Mucosa of rectum (tissue), 2 donors: ENCODE measurements at regions not wholly inside any gene's neighbourhood (a gene's known extent, or its start where the extent isn't known, plus 50 kb on each side); places are given as distances from the start of the nearest gene placed in this dataset.

ENCODE experiments used
- H3K27ac ChIP-seq, 2 donors: one replicate each; pipeline ENCODE4 v1.7.0; 2013; ENCODE audit warnings: inconsistent platforms in 2 of 2, low read depth in 2 of 2, low read length in 2 of 2
- H3K27me3 ChIP-seq, 2 donors: one replicate each; pipeline ENCODE4 v1.7.0; 2013; ENCODE audit warnings: low read length in 2 of 2; ENCODE audit not compliant: control insufficient read depth in 2 of 2, insufficient read depth in 2 of 2
- H3K36me3 ChIP-seq, 2 donors: one replicate each; pipeline ENCODE4 v1.7.0; 2013; ENCODE audit warnings: low read length in 2 of 2; ENCODE audit not compliant: control insufficient read depth in 2 of 2, insufficient read depth in 2 of 2
- H3K4me1 ChIP-seq, 2 donors: one replicate each; pipeline ENCODE4 v1.7.0; 2013; ENCODE audit warnings: low read length in 2 of 2, mild to moderate bottlenecking in 1 of 2; ENCODE audit not compliant: control insufficient read depth in 2 of 2, insufficient read depth in 2 of 2
- H3K4me3 ChIP-seq, 2 donors: one replicate each; pipeline ENCODE4 v1.7.0; 2013; ENCODE audit warnings: low read length in 2 of 2
- H3K9ac ChIP-seq, 2 donors: one replicate each; pipeline ENCODE4 v1.7.0; 2013; ENCODE audit warnings: low read length in 2 of 2, low read depth in 1 of 2, mild to moderate bottlenecking in 1 of 2
- H3K9me3 ChIP-seq, 2 donors: one replicate each; pipeline ENCODE4 v1.7.0; 2013; ENCODE audit warnings: low read length in 2 of 2; ENCODE audit not compliant: control insufficient read depth in 2 of 2
- donor health status: healthy.
- donor health status: Normal muscosa, but diverticular disease.

GRCh38 chr5:89950234-89950633 lies 459.3 kb downstream of the CETN3 start:
- Histone ChIP-seq H3K4me1 (no peaks in the 10 kb centered on the region), H3K9me3 (no peaks in the 10 kb centered on the region)

GRCh38 chr5:89948977-89949376 lies 460.6 kb downstream of the CETN3 start:
- no peak overlapping the region for H3K9ac ChIP-seq
- no peaks in the 10 kb centered on the region for H3K9me3 ChIP-seq
- no peak overlapping the region for H3K27ac ChIP-seq
- H3K27me3 ChIP-seq = no peaks in the 10 kb centered on the region
- H3K4me3 ChIP-seq = no peak overlapping the region
- H3K4me1 ChIP-seq = no peaks in the 10 kb centered on the region
- no peaks in the 10 kb centered on the region for H3K36me3 ChIP-seq

More at GRCh38 chr5:89950234-89950633, 459.3 kb downstream of the CETN3 start:
- Histone ChIP-seq H3K36me3 (no peaks in the 10 kb centered on the region), H3K9ac (no peak overlapping the region), H3K27ac (no peak overlapping the region), H3K27me3 (no peaks in the 10 kb centered on the region), H3K4me3 (no peak overlapping the region)

DNA sequence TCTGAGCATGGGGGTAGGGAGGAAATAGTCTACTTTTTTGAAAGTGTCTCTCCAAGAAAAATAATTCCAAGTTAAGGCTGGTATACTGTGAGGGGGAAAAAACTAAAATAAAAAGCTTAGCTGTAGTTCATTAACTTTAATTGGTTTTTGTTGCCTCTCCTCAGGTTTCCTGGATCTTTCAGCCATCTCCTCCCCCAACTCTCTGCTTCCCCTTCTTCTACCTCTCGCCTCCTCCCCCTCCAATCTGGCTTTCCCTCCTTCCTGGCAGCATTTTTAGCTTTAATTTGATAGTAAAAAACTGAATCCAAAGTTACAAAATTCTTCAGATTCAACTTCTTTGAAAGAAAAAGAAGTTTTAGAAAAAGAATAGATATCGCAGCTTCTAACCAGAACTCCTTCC lies 462.6 kb downstream of the CETN3 start:
- Histone ChIP-seq H3K9ac (no peak overlapping the region), H3K27me3 (no peaks in the 10 kb centered on the region), H3K27ac (no peak overlapping the region), H3K36me3 (no peaks in the 10 kb centered on the region), H3K4me1 (no peaks in the 10 kb centered on the region), H3K4me3 (no peak overlapping the region), H3K9me3 (no peaks in the 10 kb centered on the region)

- no peak overlapping the region for H3K27ac ChIP-seq
- H3K4me1 ChIP-seq = no peaks in the 10 kb centered on the region
Observed at GRCh38 chr5:89946508-89946907, 463.0 kb downstream of the CETN3 start.

GRCh38 chr5:89942171-89942570 lies 467.4 kb downstream of the CETN3 start:
- Histone ChIP-seq H3K9ac (no peak overlapping the region), H3K27ac (no peak overlapping the region), H3K9me3 (no peaks in the 10 kb centered on the region), H3K4me3 (no peak overlapping the region), H3K27me3 (no peaks in the 10 kb centered on the region), H3K4me1 (no peaks in the 10 kb centered on the region), H3K36me3 (no peaks in the 10 kb centered on the region)

More at GRCh38 chr5:89946508-89946907, 463.0 kb downstream of the CETN3 start:
- no peak overlapping the region for H3K9ac ChIP-seq
- no peak overlapping the region for H3K4me3 ChIP-seq
- no peaks in the 10 kb centered on the region for H3K27me3 ChIP-seq
- no peaks in the 10 kb centered on the region for H3K9me3 ChIP-seq
- no peaks in the 10 kb centered on the region for H3K36me3 ChIP-seq

- H3K9me3 ChIP-seq = no peaks in the 10 kb centered on the region
- no peak overlapping the region for H3K4me3 ChIP-seq
- H3K4me1 ChIP-seq = no peaks in the 10 kb centered on the region
- H3K27ac ChIP-seq = no peak overlapping the region
- H3K36me3 ChIP-seq = no peaks in the 10 kb centered on the region
- no peaks in the 10 kb centered on the region for H3K27me3 ChIP-seq
- H3K9ac ChIP-seq = no peak overlapping the region
Observed at GRCh38 chr5:89936576-89936975, 473.0 kb downstream of the CETN3 start.

DNA sequence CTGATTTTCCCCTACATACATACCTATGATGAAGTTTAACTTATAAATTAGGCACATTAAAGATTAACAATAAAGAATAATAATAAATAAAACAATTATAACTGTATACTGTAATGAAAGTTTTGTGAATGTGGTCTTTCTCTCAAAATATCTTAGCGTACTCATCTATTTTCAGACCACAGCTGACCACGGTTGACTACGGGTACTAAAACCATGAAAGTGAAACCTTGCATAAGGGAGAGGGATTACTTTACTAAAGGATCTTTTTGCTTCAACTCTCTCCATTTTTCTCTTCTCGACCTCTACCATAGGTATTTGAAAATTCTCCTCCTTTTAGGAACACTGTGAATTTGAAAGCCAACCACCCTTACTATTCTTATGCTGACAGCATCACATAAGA lies 475.5 kb downstream of the CETN3 start:
- Histone ChIP-seq H3K27ac (no peak overlapping the region), H3K4me1 (no peaks in the 10 kb centered on the region), H3K4me3 (no peak overlapping the region)

DNA sequence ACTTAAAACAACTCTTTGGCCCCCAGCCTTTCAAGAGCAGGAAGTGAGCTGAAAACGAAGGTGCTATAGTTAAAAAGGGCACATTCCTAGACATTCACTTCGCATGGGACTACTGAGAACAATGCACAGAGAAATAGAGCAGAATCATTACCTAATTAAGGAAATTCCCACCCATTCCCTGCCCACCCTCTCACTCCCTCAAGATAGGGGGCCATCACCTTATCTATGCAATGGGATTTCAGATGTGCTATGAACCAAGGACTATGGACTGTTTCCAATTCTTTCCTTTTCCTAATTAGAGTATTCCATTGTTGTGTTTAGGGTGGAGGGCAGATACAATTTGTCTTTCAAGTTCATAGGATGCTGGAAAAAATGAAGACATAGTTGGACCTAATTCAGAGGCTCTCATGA lies 476.8 kb downstream of the CETN3 start:
- no peaks in the 10 kb centered on the region for H3K36me3 ChIP-seq
- H3K9ac ChIP-seq = no peak overlapping the region
- H3K4me1 ChIP-seq = no peaks in the 10 kb centered on the region
- H3K27me3 ChIP-seq = no peaks in the 10 kb centered on the region
- H3K4me3 ChIP-seq = no peak overlapping the region
- no peaks in the 10 kb centered on the region for H3K9me3 ChIP-seq
- no peak overlapping the region for H3K27ac ChIP-seq

More for the DNA sequence above, 475.5 kb downstream of the CETN3 start:
- H3K9me3 ChIP-seq = no peaks in the 10 kb centered on the region
- H3K36me3 ChIP-seq = no peaks in the 10 kb centered on the region
- H3K27me3 ChIP-seq = no peaks in the 10 kb centered on the region
- no peak overlapping the region for H3K9ac ChIP-seq

GRCh38 chr5:89930591-89931392 lies 478.8 kb downstream of the CETN3 start:
- H3K27ac ChIP-seq = no peak overlapping the region

GRCh38 chr5:89929834-89930233 lies 479.7 kb downstream of the CETN3 start:
- Histone ChIP-seq H3K27ac (no peak overlapping the region), H3K27me3 (no peaks in the 10 kb centered on the region), H3K4me1 (no peaks in the 10 kb centered on the region), H3K9me3 (no peaks in the 10 kb centered on the region), H3K36me3 (no peaks in the 10 kb centered on the region), H3K9ac (no peak overlapping the region), H3K4me3 (no peak overlapping the region)

More at GRCh38 chr5:89930591-89931392, 478.8 kb downstream of the CETN3 start:
- H3K9ac ChIP-seq = no peak overlapping the region
- no peak overlapping the region for H3K4me3 ChIP-seq
- no peaks in the 10 kb centered on the region for H3K36me3 ChIP-seq
- no peaks in the 10 kb centered on the region for H3K27me3 ChIP-seq
- H3K4me1 ChIP-seq = no peaks in the 10 kb centered on the region
- H3K9me3 ChIP-seq = no peaks in the 10 kb centered on the region
